HG02970 (cell line): ENCODE measurements at regions not wholly inside any gene's neighbourhood (a gene's known extent, or its start where the extent isn't known, plus 50 kb on each side); places are given as distances from the start of the nearest gene placed in this dataset.

Experiments
- ATAC-seq: cut with Tn5 transposase; IDR thresholded peaks from one replicate; pipeline ENCODE4 v1.9.1; 2021; ENCODE audit warnings: mild to moderate bottlenecking, moderate library complexity, moderate number of reproducible peaks; ENCODE audit not compliant: unreplicated experiment, low FRiP score

DNA sequence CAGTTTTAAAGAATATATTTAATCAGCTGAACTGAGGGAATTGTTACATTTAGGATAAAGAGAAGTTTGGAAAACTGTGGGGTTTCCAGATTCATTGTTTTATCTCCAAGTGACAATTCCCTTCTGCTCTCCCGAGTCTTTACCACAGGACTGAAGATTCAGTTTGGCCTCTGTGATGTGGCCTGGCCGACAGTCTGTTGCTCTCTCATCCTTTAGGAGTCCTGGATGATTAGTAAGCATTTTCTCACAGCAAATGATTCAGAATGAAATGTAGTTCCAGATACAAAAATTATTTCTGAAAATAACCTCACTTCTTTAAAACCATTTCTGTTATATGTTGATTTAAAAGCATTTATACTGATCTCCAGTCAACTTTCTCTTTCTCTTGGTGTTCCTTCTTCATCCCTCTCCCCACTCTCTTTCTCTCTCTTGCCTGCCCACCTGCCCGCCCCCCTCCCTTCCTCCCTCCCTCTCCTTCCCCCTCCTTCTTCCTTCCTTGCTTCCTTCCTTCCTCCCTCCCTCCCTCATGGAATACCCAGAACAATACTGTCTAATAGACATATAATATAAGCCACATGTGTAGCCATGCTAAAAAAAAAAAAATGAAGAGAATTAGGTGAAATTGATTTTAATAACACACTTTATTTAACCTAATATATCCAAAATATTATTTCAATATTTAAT lies 254.9 kb downstream of the PRL start:
- no peak for ATAC-seq

DNA sequence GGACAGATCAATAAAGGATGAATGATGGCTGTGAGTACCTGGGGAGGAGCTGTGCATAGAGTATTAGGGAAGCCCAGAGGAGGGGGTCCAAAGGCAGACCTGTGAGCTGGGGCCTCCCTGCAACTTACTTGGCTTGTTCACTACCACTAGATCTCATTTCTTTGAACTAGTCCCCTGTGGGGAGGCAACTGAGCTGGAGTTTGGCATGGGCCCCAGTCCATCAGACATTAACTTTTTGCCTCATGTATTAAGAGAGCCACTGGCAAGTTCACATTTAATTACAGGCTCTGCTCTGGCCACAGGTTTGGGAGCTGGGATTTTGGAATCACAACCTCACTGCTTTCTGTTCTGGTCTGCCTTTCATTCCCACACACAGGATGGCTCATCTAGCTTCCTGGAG lies 254.1 kb downstream of the PRL start:
- ATAC-seq = no peak

DNA sequence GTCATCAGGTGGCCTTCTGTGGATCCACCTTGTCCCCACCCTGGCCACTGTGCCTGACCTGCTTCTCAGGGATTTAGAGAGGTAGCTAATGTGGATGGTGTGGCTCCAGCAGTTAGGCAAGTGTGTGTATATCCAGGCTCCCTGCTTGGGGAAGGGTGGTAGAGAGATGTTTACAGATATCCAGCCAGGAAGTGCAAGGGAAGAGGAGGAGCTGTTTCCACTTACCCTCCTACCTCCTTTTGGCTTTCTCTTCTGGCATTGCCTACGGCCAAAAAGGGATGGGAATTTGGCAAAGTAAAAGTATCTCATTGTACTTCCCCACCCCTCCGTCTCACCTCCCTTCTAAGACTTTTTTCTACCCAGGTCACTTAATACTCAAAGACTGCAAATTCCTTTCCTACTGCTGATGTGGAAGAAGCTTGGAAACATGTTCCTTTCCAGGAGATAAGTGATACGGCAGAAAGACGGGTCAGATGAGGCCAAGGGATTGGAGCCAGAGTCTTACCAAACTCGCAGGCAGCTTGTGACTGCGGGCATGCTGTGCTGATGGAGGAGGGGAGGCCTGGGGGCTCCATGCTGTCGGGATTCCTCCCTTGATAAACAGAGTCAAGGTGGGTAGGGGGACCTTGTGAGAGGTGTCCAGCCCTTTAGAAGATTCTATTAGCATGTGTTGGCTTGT lies 253.4 kb downstream of the PRL start:
- ATAC-seq = no peak

DNA sequence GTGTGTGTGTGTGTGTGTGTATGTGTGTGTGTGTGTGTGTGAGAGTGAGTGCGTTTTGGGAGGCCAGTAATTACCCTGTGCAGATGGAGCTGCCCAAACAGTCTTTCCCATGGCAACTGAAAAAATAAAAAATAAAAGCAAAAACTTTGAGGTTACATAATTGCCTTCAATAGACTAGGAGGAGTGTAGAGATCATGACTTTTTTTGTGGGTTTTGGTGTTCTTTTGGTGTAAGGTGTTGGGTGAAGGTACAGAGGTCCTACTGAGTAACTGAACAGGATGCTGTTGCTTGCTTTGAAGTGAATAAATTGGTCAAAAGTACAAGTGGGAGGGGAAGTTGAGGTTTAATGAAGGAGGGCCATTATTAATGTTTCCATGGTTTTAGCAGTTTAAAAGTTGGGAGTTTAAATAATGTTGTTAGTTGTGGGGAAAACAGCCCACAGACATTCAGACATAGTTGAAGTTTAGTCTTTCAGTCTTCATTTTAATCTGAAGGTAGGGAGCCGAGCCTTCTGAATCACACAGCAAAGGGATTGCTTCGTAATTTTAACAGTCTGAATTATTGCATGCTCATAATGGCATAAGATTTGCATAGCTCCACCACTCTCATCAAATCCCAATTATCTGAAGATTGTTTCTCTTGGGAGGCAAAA lies 251.4 kb downstream of the PRL start:
- no peak for ATAC-seq

DNA sequence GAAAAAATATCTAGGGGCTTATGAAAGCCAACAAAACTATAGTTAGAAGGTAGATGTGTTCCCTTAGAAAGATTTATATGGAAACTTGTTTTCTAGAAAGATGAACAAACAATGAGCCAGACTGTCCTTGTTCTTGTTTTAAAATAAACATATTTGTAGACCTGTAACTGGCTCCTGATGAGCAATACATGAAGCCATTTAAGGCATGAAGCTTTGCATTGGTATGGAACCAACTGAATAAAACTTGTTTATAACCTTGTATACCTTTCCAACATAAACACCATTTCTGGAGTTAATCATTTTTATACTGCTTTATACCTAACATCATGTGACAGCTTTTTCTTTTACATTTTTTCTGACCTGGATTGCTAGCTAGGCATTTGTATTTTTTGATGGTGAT lies 247.8 kb downstream of the PRL start:
- no peak for ATAC-seq

DNA sequence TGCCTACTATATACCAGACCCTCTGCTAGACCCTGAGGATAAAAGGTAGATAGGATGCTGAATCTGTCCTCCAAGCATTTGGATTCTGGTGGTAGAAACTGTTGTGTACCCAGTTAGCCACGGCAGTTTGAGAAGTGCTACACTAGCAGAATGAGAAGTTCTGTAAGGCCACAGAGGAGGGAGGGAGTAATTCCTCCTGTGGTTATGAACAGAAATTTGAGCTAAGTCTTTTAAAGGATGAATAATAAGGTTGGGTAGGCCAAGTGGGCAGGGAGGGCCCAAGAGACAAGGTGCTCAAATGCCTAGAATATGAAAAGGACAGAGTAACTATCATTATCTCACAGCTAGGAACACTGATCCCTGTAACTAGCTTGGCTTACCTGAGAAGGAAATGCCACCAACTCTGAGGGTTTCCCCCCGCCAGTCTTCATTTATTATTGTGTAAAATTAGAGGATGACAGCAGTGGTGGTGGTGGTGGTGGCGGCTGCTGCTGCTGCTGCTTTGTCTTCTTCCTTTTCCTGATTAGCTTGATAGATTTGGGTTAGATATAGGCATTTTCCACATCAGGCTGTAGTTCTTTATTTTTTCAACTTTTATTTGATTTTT lies 243.3 kb downstream of the PRL start:
- no peak for ATAC-seq

DNA sequence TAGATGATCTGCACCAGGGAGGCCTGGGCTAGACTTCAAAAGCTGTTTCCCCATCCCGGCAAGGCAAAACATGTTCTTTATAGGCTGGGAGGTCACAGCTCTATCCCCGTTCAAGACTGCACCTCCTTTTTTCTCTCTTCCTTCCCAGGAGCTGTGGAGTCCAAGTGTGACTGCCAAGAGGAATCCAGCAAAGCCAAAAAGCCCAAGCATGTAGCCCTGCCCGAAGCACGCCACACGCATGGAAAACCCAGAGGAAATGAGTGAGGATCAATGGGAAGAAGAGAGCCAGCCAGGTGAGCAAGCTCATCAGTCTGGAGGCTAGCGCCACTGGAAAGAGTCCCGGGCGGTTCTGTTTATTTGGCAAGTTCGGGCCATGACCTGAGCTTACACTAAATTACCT lies 240.4 kb downstream of the PRL start:
- ATAC-seq = no peak

DNA sequence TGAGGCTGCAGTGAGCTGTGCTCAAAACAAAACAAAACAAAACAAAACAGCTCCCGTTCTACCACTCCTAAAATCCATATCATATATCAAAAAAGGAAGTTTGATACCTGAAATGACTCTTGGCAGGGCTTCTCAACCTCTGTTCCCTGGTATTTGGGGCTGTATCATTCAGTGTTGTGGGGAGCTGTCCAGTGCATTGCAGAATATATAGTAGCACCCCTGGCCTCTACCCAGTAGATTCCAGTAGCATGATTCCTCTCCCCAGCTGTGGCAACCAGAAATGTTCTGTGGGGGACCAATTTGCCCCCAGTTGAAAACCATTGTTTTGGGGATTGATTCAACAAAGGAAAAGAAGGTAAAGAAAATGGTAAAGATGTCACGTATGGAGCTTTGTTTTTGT lies 238.9 kb downstream of the PRL start:
- no peak for ATAC-seq

DNA sequence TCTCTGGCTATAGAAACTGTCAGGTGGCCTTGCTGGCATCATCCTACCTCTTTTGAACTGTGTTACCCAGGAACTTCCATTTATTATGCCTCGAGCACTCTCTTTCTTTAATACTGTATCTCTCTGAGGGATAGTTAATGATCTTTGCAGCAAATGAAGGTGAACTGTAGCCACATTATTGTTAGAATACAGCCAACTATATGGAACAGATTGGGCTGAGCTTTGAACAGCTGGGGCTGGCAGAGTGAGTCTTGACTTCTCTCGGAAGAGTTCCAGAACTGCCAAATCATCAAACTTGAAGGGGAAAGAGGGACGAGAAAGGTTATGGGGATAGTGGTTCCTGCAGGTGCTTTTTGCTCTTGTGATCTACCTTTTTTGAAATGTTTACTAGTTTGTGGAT lies 237.7 kb downstream of the PRL start:
- ATAC-seq = no peak

DNA sequence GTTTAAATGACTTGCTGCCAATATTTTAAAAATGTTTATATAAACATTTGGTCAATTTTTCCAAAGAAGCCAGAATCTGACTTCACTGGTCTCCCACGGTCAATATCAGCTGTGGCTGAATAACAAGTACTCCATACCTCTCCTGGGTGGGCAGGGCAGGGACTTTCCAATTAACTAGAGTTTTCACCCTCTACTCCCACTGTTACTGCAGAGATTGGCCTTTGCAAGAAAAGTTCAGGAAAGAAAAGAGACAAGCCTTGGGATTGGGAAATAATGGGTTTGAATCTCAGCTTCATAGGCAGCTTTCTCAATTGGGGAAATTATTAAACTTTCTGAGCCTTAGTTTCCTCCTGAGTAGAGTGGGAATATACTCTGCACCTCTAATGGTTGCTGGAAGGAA lies 236.9 kb downstream of the PRL start:
- no peak for ATAC-seq

DNA sequence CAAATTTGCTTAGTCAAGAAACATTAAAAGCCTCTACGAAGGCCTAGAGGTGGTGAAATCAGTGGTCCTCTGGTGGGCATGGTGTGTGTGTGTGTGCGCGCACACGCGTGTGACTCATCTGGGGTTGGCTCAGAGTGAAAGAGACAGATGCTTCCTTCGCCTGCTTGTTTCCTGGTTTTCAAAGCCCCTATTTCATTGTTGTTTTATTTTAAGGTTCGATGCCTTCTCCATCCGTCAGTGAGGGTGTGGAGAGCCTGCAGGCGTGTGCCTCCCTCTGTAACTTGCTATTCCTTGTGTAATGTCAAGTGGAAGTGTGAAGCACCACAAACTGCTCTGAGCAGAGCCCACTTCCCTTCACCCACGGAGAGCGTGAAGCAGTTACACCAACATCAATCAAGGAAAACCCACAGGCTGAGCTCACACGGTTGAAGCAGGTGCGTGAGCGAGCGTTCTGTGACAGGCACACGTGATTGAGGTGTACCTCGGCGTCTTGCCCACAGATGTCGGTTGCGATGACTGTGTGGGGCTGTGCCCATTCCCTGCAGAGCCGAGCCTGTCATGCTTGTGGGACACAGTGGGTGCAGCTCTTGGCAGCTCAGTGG lies 233.9 kb downstream of the PRL start:
- peak; percentile 50 for ATAC-seq

DNA sequence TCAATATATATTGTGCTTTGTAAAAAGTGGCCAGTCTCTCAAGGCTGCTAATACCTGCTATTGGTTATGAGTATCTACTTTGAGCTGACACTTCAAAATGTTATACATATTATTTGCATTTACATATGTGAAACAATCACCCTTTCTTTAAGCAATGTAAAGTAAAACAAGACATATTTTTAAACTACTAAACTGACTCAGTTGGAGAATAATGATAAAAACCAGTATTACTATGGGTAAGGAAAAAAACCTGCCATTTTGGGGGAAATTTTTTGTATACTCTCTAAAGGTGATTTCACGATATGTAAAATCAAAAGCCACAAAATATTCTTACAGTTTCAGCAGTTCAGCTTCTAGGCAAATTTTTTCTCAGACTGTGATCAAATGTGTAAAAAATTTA lies 232.3 kb downstream of the PRL start:
- ATAC-seq = no peak

DNA sequence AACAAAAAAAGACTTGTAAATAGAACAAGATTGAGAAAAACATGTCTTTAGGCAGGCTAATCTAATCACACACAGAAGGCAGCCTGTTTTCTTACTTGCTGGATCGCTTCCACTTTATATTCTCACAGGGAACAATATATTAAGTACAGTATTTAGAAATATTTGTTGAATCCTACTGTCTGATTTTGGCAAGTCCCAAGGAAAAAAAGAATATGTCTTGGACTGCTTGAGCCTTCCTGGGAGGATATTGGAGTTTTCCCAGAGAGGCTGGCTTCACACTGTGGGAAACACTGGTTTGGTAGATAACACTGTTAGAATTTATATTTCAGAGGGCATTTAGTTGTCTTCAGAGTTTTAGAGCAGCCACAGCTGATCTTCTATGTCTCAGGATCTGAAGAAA lies 229.7 kb downstream of the PRL start:
- no peak for ATAC-seq

DNA sequence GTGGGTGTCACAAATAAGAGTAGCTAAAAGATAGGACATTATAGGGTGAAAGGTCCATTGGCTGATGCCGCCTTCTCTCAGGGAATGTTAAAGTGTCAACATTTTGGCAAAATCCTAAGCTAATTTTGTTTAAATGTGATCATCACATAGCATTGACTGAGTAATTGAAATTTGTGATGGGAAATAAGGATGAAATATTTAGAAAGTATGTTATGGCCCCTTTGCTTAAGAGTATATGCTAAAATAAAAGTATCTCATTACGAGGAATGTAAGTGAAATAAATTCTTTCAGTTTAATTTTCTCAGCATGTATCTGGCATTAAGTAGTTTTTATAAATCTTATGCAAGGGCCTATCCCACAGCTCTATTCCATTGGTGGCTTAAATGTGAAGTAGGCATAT lies 229.2 kb downstream of the PRL start:
- no peak for ATAC-seq

DNA sequence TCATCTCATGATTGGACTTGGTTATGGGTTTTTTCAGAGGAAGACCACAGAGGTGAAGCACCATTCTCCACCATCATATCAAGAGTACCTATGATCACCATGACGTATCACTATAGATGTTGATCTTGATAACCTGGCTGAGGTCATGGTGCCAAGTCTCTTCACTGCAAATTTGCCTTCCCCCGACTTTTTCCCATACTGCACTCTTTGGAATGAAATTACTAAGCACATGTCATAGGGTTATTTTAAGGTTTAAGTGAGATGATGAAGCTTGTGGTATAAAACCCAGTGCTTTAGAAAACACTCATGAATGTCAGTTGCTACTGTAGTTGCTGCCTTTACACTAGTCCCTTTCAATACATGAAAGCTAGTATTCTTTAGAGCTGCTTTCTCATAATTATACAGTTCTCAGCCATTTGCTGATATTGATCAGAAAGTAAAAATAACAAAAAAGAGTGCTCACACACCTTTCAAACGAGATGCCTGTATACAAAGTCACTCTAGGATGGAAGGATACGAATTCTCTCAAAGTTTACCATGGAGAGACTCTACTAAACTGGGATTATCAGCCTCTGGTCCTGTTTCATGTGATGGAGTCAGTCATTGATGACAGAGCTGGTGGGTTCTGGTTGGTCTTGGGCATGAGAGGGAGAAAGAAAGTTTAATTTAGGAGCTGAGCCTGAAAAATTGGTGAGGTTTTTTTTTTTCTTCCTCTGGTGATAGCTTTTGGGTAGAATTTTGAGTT lies 228.1 kb downstream of the PRL start:
- ATAC-seq = no peak

DNA sequence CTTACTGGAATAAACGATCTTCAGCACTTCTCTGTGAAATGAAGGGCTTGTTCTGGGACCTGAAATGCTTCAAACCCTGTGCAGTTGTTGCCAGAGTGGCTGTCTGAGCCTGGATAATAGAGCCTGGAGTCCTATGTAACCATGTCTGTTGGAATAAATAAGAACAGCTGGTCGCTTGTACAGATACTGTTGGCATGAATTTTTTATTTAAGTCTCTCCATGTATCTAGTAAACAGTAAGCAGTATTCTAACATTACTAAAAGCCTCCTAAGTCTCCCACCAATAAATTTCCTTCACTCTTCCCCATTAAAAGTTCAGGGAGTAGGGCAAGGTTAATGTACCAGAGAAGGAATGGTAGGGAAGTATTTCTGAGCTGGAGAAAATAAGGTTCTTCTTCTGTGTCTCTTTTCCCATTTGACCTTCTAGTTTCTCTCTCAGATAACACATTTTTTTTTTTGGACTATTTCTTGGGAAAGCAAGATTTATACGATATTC lies 227.5 kb downstream of the PRL start:
- no peak for ATAC-seq

DNA sequence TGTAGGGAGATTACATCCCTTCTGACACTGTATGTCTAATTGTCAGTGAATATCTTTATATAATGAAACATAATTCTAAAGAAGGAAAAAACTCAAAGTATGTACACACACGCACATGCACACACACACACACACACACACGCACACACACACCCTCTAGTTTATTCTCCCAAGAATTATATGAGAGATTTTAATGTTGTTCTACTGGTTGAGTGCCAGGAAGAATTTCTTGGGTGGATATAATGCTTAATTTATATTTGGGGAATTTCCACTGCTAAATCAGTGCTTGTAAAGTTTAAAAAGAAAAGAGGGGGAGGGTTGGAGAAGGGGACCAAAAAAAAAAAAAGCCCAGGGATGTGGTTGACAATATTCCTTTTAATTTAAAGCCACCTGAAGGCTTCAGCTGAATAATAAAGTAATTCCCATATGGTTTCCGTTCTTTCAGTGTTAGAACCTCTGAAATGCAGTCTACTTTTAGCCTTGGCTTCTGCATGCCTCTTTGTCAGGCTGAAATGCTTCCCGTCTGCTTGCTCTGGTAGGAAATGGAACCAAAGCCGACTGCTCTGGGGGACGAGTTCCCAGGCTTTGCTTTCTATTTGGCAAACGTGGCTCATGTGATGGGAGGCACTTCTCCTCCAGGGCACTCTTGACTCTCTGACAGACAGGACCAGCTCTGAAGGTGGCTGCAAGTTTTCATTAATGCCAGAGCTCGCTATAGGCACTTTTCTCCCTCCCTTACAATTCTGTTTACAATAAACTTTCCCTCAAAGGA lies 225.4 kb downstream of the PRL start:
- no peak for ATAC-seq

DNA sequence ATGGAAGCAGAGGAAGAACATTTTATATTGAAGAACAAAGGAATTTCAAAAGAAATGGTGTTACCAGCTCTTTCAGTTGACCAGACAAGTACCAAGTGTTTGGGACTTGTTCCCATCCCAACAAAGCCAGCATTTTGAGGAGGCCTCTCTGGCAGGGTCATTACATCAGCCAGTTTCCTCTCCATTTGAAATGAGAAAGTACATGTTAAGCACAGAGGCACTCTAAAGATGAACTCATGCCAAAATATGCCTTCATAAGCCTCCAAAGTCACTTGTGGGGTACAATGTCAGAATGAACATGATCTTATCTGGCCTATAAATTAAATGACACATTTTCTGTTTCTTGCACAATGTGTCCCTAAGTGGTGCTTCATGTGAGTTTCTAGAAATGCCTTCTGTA lies 223.9 kb downstream of the PRL start:
- ATAC-seq = no peak

DNA sequence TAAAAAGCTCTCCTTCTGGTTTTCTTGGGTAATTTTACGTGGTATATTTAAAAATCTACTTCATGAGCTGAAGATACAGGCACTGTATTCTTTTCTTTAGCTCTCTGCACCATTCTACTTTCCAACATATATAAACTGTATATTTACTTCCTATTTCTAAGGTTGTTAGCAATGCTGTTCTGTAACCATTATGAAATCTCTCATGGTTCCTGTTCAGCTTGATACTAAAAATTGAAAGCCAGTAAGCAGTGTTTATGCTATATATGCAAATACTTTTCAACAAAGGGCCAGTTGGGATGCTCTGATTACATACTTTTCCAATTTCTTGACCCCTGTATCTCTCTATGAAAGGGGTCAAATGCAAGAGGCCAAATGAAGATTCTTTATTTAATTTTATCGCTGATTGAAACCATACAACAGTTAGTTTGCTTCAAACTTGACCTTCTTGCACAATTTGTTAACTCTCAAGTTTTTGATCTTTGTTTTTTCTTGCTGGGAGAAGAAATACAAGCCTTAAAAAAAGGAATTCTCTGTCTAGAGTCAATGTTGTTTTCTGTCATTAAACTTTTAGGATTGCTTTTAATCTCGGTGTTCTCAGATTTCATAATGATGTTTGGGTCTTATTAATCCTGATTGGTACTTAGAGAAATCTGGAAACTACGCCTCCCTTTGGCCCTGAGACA lies 223.2 kb downstream of the PRL start:
- ATAC-seq = no peak
